Activated CD4-positive, CD25-positive, alpha-beta regulatory T cell (primary cell): ENCODE measurements at regions not wholly inside any gene's neighbourhood (a gene's known extent, or its start where the extent isn't known, plus 50 kb on each side); places are given as distances from the start of the nearest gene placed in this dataset.

Source experiments
- DNase-seq, 4 experiments: peaks; one replicate each; lab custom pipeline; 2025; lab: John Stamatoyannopoulos, UW

DNA sequence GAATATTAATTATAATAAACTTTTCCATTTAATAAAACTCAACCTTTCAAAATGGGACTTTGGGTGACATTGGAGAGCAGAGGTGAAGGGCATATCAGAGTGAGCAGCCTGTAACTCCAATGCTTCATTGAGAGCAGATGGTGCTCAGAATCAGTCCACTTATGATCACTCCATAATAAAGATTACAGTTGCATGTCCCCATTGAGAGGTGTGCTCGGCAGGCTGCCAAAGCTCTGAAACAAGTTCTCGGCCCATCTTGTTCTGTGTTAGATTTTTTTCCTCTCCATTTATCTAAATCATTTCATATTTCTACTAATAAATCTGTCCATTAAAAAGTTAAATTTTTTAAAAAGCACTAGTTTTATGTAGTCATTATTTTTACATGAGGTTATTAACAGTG, 1786.4 kb upstream of the WWC1 start:
- no peak for DNase-seq

DNA sequence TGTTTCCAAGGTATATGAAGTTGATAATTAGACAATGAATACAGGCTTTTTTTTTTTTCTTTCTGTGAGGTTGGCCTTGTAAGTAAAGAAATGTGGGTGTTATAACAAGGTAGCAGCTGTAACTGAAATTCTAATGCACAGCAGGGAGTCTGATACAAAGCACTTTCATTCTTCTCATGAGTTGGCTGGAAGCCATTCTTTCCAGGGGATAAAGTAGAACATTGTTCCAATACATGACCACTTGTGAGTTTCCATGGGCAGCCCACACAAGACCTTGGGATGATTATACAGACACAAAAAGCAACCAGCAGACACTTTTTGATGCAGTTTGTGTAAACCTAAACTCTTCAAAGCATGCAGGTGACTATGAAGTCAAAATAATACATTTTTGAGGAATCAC, 1785.9 kb upstream of the WWC1 start:
- DNase-seq: no peak

DNA sequence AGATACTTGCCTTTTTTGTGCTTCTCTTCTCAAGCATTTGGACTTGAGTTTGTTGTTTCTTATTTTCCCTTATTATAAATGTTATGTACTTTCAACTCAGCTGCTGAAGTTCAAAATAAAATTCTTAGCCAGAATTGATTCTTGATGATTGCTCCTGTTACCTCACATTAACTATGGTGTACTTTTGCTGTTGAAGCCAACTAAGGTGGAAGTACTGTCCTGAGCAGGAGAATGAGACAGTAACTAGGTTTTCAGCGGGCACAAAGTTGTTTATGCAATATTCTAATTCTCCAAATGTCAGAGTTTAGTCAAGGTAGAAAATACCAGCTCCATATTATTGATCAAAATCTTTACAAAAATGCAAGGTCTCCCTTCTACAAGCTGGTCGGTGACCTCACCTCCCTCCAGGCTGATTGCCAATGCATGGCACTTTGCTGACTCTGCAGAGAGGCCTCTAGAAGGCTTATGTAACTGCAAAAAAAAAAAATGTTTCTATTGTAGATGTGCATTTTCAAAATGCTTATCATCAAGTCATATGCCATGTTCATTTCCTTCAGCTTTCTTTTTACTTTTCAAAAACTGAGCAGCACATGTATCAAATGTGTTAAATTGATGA, 1783.5 kb upstream of the WWC1 start:
- no peak for DNase-seq

DNA sequence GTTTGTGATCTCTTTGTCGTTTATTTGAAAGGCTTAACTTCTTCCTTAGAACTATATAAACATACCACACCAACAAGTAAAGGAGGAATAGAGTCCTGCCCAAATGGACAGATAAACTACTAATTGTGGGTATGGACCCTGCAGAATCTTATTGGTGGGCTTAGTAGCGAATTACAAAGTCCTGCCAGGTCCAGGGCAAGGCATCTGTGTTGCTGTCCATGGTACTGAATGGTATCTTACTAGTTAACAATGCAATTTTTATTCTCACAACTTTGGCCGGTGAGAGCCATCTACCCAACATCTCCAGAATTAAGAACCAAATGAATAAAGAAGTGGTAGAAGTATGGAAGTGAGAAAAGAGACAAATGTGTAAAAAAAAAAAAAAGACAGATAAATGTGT, 1782.4 kb upstream of the WWC1 start:
- no peak for DNase-seq

DNA sequence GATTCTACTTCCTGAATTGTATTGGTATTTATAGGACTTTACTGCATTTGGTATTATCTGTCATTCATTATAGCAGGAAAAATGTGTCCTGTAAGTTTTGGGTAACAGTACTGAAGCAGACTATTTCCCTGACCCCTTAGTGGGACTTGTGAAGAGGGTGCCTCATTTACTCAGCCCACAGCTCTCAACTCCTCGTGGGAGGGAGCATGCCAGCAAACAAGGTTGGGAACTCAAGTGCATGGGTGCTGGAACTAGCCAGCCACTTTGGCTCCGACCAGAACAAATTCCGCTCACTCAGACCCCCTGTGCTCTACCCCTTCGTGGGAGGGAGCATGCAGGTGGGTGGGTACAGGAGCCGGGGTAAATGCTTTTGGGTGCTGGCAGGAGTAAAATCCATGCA, 1773.5 kb upstream of the WWC1 start:
- DNase-seq: no peak

DNA sequence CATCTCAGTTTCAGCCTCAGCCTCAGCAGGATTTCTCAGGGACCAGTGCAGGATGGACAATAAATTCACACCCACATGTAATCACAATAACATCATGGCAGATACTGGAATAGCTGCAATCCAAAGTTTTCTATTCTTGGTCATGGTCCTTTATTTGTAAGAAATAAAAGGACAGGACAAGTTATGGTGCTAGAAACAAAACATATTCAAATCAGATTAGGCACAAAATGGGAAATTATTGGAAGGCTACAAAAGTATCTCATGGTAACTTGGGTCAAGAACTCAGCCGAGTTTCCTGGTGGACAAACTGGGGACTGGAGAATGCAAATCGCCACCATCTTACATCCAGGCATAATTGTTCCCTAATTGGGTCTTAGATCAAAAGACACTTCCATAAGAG, 1768.2 kb upstream of the WWC1 start:
- no peak for DNase-seq

- DNase-seq: no peak
Observed at GRCh38 chr5:166529200-166529599, 1762.2 kb upstream of the WWC1 start.

- DNase-seq: no peak
Observed at GRCh38 chr5:166532456-166533220, 1758.8 kb upstream of the WWC1 start.

- DNase-seq: no peak
Observed at GRCh38 chr5:166535641-166536040, 1755.8 kb upstream of the WWC1 start.

- no peak for DNase-seq
Observed at GRCh38 chr5:166540156-166540555, 1751.3 kb upstream of the WWC1 start.

- DNase-seq: no peak
Observed at GRCh38 chr5:166551384-166551783, 1740.1 kb upstream of the WWC1 start.

DNA sequence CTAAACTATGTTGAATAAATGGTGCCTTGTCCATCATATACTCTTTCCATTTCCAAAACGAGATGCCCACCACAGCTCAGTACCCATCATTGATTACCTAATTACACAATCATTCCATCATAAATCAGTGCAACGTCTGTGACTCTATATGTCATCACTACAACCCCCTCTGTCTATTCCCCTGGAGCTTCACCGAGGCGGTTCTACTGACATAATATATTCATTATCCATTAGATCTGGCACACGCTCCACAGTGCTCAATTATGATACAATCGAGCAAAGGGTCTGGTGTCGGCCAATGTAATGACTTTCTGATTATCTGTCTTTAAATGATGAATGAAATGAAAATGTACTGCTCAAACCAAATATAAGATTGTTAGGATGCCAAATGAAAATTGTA, 1737.7 kb upstream of the WWC1 start:
- DNase-seq: no peak

GRCh38 chr5:166561759-166562158, 1729.7 kb upstream of the WWC1 start:
- DNase-seq: no peak

DNA sequence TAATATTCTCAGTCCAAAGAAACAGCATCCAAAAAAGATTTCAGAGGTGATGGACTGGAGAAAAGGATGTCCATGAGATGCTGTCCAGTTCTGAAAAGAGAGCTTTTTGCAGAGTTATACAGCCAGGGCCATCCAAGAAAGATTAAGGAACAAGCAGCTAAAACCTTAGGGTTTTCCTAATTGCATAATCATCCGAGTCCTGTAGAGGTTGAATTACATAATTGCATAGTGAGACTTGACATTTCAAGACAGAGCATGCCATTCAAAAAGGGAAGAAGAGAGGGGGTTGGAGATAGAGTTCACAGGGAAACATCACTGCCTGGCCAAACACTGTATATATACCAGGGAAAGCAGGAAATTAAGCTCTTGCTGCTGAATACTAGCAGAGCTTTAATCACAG, 1729.2 kb upstream of the WWC1 start:
- no peak for DNase-seq

DNA sequence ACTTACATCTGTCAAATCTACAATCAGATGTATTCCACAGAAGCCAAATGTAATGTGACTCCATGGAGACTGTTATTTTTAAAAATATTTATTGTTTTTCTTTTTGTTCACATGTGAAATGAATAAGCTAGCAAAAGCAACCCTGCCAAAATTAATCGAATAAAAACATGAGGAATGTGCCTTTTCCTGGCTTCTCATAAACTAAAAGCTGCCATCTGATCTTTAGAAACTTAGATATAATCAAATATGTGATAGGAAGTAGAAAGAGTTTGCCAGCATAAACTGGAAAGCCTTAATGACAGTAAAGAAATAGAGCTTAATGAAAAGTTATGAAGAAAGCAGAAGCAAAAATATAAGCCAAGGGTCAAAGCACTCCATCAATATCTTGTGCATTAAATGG, 1724.7 kb upstream of the WWC1 start:
- DNase-seq: no peak

GRCh38 chr5:166570865-166571264, 1720.6 kb upstream of the WWC1 start:
- no peak for DNase-seq

- DNase-seq: no peak
Observed at GRCh38 chr5:166571668-166572067, 1719.8 kb upstream of the WWC1 start.

GRCh38 chr5:166576323-166576722, 1715.1 kb upstream of the WWC1 start:
- no peak for DNase-seq

DNA sequence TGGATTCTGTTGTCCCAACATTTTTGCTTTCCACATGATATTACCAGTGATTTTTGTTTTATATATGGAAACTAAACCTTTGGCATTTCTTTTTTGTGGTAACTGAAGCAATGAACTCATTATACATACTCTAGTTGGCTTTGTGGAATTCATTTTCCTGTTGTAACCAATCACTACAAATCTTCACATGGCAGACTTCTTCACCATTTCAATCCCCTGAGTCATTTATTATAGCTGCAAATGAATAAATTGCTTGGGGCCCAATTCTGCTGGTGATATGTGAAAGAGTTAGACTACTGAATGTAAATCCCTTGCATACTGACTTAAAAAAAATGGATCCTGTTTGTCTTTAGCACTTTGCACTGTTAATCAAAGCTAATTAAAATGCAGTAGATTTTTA, 1709.6 kb upstream of the WWC1 start:
- no peak for DNase-seq

GRCh38 chr5:166582416-166582815, 1709.0 kb upstream of the WWC1 start:
- no peak for DNase-seq

GRCh38 chr5:166594567-166594966, 1696.9 kb upstream of the WWC1 start:
- no peak for DNase-seq

DNA sequence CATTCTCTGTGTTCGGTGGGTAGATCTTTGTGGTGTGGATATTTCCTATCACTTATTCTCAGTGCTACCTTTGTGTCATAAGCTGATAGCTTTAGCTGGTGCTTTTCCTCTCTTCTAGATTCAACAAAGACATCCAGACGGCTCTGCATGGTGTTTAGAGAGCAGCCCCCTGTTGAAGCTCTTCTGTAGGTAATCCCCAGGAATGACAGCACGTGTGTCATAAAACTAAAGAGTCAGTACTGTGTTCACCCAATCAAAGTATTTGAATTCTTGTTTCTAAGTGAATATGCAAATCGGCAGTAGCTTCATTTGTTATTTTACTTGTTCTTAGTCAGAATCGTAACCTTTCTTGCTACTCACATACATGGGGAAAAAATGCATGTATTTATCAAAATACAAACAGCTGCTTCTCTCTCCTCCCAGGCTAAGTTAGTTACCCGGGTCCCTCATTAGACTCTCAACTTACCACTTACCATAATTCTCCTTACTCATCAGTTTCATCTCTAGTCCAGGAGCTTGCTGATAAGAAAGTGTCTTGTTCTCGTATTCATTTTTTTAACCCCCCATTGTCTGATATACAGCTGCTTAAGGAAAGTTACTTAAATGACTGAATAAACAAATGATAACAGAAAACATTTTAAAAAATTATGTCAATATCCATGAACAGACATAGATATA, 1696.0 kb upstream of the WWC1 start:
- DNase-seq: no peak

GRCh38 chr5:166596043-166596442, 1695.4 kb upstream of the WWC1 start:
- DNase-seq: no peak
